C4-2B (cell line): ENCODE measurements at regions not wholly inside any gene's neighbourhood (a gene's known extent, or its start where the extent isn't known, plus 50 kb on each side); places are given as distances from the start of the nearest gene placed in this dataset.

ENCODE experiments used
- CTCF ChIP-seq: fragments of 450-650 bp; conservative IDR thresholded peaks from 2 replicates; pipeline ENCODE4 v1.5.1; 2017; ENCODE audit warnings: mild to moderate bottlenecking
- ZFX ChIP-seq: fragments of 450-650 bp; IDR thresholded peaks from 2 replicates; pipeline ENCODE4 v1.6.1; 2017

GRCh38 chr2:137837830-137838229, 126.4 kb upstream of the HNMT start:
- no peak for TF ChIP-seq CTCF
- TF ChIP-seq ZFX, result no peak
